Brain microvascular endothelial cell (primary cell): ENCODE measurements at regions not wholly inside any gene's neighbourhood (a gene's known extent, or its start where the extent isn't known, plus 50 kb on each side); places are given as distances from the start of the nearest gene placed in this dataset.
"Not testable (repeated sequence)": the region's sequence is repeated elsewhere in the genome, so short reads cannot be mapped to it uniquely, and the experiment has no call there.

Source experiments
- DNase-seq: peaks from one replicate; pipeline ENCODE4 v3.0.0-alpha.2; 2020
- H3K27ac ChIP-seq: fragments of 250-450 bp; sonication (Bioruptor Pico); 2 replicates; pipeline ENCODE4 v1.5.1; 2020; ENCODE audit warnings: mild to moderate bottlenecking, moderate library complexity
- H3K27me3 ChIP-seq: fragments of 250-450 bp; sonication (Bioruptor Pico); replicated peaks from 2 replicates; pipeline ENCODE4 v1.5.1; 2020; ENCODE audit warnings: mild to moderate bottlenecking
- H3K36me3 ChIP-seq: fragments of 250-450 bp; sonication (Bioruptor Pico); replicated peaks from 2 replicates; pipeline ENCODE4 v1.5.1; 2020; ENCODE audit warnings: mild to moderate bottlenecking
- H3K4me3 ChIP-seq: 2 replicates; pipeline ENCODE4 v1.5.1; 2011; ENCODE audit warnings: low read depth, mild to moderate bottlenecking, control low read depth, low read length, moderate library complexity
- CTCF ChIP-seq: IDR thresholded peaks from 2 replicates; pipeline ENCODE4 v1.5.1; 2011; ENCODE audit warnings: low read depth, mild to moderate bottlenecking, moderate library complexity, low read length, control low read depth, inconsistent platforms; ENCODE audit errors: missing control alignments
- in situ Hi-C: cut with HindIII; loops from 2 replicates; pipeline ENCODE4 v1.10.0; 2017; ENCODE audit warnings: low sequenced_read_pairs, low pct_ligation_motif_present

DNA sequence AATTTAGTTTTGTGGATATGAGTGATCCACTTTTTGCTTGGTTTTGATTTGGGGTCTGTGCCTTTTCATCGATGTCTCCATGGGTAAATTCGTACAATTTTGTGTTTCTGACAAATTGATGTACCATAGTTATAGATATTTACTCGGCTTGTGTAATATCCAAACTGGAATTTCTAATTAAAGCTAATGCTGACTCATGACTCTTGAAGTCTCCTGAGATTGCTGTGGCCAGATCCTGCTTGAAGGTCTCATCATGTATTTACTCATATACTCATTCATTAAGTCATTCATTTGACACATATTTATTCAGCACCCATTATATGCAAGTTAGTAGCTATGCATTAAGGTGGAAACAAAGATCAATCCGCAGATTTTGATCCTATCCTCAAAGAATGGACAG, 423.2 kb downstream of the RWDD3 start:
- Histone ChIP-seq H3K27me3 (no peaks in the 10 kb centered on the region), H3K4me3 (no peak overlapping the region), H3K27ac (no peak overlapping the region), H3K36me3 (no peaks in the 10 kb centered on the region)
- no peak for DNase-seq
- no peak for TF ChIP-seq CTCF
- in situ Hi-C loops, result no loop called here

DNA sequence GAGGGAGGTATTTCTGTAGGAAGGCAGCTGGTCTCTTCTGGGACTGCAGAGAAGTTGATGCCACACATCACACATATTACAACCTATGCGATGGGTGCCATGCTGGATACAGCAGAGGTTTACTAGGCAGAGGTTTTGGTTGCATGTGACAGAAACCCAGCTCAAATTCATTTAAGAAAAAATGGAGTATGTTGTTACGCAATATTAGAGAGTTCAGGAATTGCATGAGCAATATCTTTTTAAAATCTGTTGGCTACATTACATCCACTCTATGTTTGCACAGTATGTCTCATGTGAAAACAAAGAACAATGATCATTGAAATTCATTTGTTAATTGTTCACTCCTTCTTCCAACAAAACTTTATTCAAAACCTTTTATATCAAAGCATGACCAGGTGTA, 425.2 kb downstream of the RWDD3 start:
- H3K27ac ChIP-seq, result no peak overlapping the region
- TF ChIP-seq CTCF, result no peak
- H3K27me3 ChIP-seq, result no peaks in the 10 kb centered on the region
- H3K4me3 ChIP-seq, result no peak overlapping the region
- in situ Hi-C loops, result no loop called here
- no peak for DNase-seq
- H3K36me3 ChIP-seq, result no peaks in the 10 kb centered on the region

- H3K4me3 ChIP-seq, result no peak overlapping the region
- H3K27ac ChIP-seq, result no peak overlapping the region
- no peak for TF ChIP-seq CTCF
- in situ Hi-C loops, result no loop called here
- no peaks in the 10 kb centered on the region for H3K36me3 ChIP-seq
- H3K27me3 ChIP-seq, result no peaks in the 10 kb centered on the region
- no peak for DNase-seq
Measured at GRCh38 chr1:95659588-95659987, 425.6 kb downstream of the RWDD3 start.

DNA sequence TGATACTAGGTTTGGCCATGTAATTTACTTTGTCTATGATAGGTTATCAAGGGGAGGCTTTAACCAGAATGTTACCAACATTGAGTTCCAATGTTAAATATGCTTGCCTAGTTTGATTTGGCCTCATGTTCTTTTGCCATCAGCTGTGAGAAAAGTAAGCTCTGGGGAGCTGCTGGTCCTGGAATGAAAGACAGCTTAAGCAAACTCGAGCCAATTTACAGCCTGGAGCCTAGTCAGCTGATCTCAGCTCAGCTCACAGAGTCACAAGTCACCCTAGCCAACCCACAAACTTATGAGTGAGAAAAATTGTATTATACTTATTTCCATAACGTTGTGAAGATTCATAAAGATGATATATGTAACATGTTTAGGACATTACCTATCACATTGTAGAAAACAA, 426.7 kb downstream of the RWDD3 start:
- H3K4me3 ChIP-seq, result no peak overlapping the region
- H3K36me3 ChIP-seq, result no peaks in the 10 kb centered on the region
- no peaks in the 10 kb centered on the region for H3K27me3 ChIP-seq
- in situ Hi-C loops, result no loop called here
- H3K27ac ChIP-seq, result no peak overlapping the region
- no peak for DNase-seq
- TF ChIP-seq CTCF, result no peak

GRCh38 chr1:95663530-95663929, 429.5 kb downstream of the RWDD3 start:
- DNase-seq, H3K4me3 ChIP-seq, H3K27ac ChIP-seq, H3K27me3 ChIP-seq, in situ Hi-C loops, H3K36me3 ChIP-seq: not testable (repeated sequence)

DNA sequence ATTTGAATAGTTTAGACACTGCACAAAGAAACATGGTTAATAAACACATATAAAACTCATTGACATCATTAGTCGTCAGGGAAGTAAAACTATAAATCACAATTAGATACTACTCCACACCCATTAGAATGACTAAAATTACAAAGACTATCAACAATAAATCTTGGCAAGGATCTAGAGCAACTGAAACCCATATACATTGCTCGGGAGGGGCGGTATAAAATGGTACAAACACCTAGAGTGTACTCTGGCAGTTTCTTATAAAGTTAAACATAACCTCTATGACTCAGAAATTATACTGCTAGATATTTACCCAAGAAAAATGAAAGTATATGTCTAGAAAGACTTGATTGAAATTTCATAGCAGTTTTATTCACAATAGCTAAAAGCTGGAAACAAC, 434.2 kb downstream of the RWDD3 start:
- Histone ChIP-seq H3K27ac (no peak overlapping the region), H3K27me3 (no peaks in the 10 kb centered on the region), H3K4me3 (no peak overlapping the region), H3K36me3 (no peaks in the 10 kb centered on the region)
- TF ChIP-seq CTCF, result no peak
- no peak for DNase-seq
- in situ Hi-C loops, result no loop called here

GRCh38 chr1:95669638-95670037, 435.6 kb downstream of the RWDD3 start:
- H3K27me3 ChIP-seq, H3K27ac ChIP-seq, H3K36me3 ChIP-seq, H3K4me3 ChIP-seq, DNase-seq, in situ Hi-C loops: not testable (repeated sequence)
